ENCODE measurements at regions not wholly inside any gene's neighbourhood (a gene's known extent, or its start where the extent isn't known, plus 50 kb on each side); places are given as distances from the start of the nearest gene placed in this dataset.

- H3K4me3 Mint-ChIP-seq (ENCODE audit: low read depth, unreplicated experiment): no peak overlapping the region
- no peak for DNase-seq
- H3K36me3 Mint-ChIP-seq (ENCODE audit: insufficient read depth, unreplicated experiment): no peaks in the 10 kb centered on the region
- no TSS peak for BruUV-seq (replicated peaks)
- intact Hi-C loops (cut with micrococcal nuclease; ENCODE audit: unreplicated experiment): no loop called here
- CTCF ChIA-PET: no interaction called here
- peaks cover 3% of the 10 kb centered on the region for H3K9me3 Mint-ChIP-seq (ENCODE audit: low read depth, unreplicated experiment)
- H3K27me3 Mint-ChIP-seq (ENCODE audit: unreplicated experiment): no peaks in the 10 kb centered on the region
- no peak for TF ChIP-seq CTCF (IDR thresholded peaks at IDR 0.05; ENCODE audit: unreplicated experiment)
- no peak overlapping the region for H3K27ac Mint-ChIP-seq (ENCODE audit: unreplicated experiment)
- H3K4me1 Mint-ChIP-seq (ENCODE audit: low read depth, unreplicated experiment): no peaks in the 10 kb centered on the region
Measured at GRCh38 chr10:88062385-88062784, 199.0 kb downstream of the PTEN start.

- DNase-seq: no peak
- Mint-ChIP-seq H3K4me1 (ENCODE audit: low read depth, unreplicated experiment) (no peaks in the 10 kb centered on the region), H3K4me3 (ENCODE audit: low read depth, unreplicated experiment) (no peak overlapping the region), H3K27ac (ENCODE audit: unreplicated experiment) (no peak overlapping the region), H3K9me3 (ENCODE audit: low read depth, unreplicated experiment) (peaks cover 3% of the 10 kb centered on the region), H3K27me3 (ENCODE audit: unreplicated experiment) (no peaks in the 10 kb centered on the region), H3K36me3 (ENCODE audit: insufficient read depth, unreplicated experiment) (no peaks in the 10 kb centered on the region)
- no peak for TF ChIP-seq CTCF (IDR thresholded peaks at IDR 0.05; ENCODE audit: unreplicated experiment)
- CTCF ChIA-PET: no interaction called here
- BruUV-seq (replicated peaks): no TSS peak
- intact Hi-C loops (cut with micrococcal nuclease; ENCODE audit: unreplicated experiment): no loop called here
Measured at GRCh38 chr10:88062798-88063472, 199.5 kb downstream of the PTEN start.

- intact Hi-C loops (cut with micrococcal nuclease; ENCODE audit: unreplicated experiment): no loop called here
- Mint-ChIP-seq H3K9me3 (ENCODE audit: low read depth, unreplicated experiment) (peaks cover 3% of the 10 kb centered on the region), H3K4me3 (ENCODE audit: low read depth, unreplicated experiment) (no peak overlapping the region), H3K27me3 (ENCODE audit: unreplicated experiment) (no peaks in the 10 kb centered on the region), H3K4me1 (ENCODE audit: low read depth, unreplicated experiment) (no peaks in the 10 kb centered on the region), H3K27ac (ENCODE audit: unreplicated experiment) (no peak overlapping the region), H3K36me3 (ENCODE audit: insufficient read depth, unreplicated experiment) (no peaks in the 10 kb centered on the region)
- DNase-seq: no peak
- no TSS peak for BruUV-seq (replicated peaks)
- no peak for TF ChIP-seq CTCF (IDR thresholded peaks at IDR 0.05; ENCODE audit: unreplicated experiment)
- CTCF ChIA-PET: interaction anchor here (0.6 kb wide), 1 partner anchor 303 kb away, joined by 3 read pairs; no protein-coding TSS in a partner anchor
Measured at GRCh38 chr10:88063861-88064557, 200.6 kb downstream of the PTEN start.

- Mint-ChIP-seq H3K9me3 (ENCODE audit: low read depth, unreplicated experiment) (peaks cover 3% of the 10 kb centered on the region), H3K4me1 (ENCODE audit: low read depth, unreplicated experiment) (no peaks in the 10 kb centered on the region), H3K4me3 (ENCODE audit: low read depth, unreplicated experiment) (no peak overlapping the region), H3K36me3 (ENCODE audit: insufficient read depth, unreplicated experiment) (no peaks in the 10 kb centered on the region), H3K27me3 (ENCODE audit: unreplicated experiment) (no peaks in the 10 kb centered on the region), H3K27ac (ENCODE audit: unreplicated experiment) (no peak overlapping the region)
- TF ChIP-seq CTCF (IDR thresholded peaks at IDR 0.05; ENCODE audit: unreplicated experiment): no peak
- CTCF ChIA-PET: no interaction called here
- no peak for DNase-seq
- BruUV-seq (replicated peaks): no TSS peak
- intact Hi-C loops (cut with micrococcal nuclease; ENCODE audit: unreplicated experiment): no loop called here
Measured at GRCh38 chr10:88064608-88065382, 201.4 kb downstream of the PTEN start.

All from Calu3 (cell line).